H1 (cell line): ENCODE measurements at regions not wholly inside any gene's neighbourhood (a gene's known extent, or its start where the extent isn't known, plus 50 kb on each side); places are given as distances from the start of the nearest gene placed in this dataset.

Source experiments
- CHD2 ChIP-seq: IDR thresholded peaks from 2 replicates; pipeline ENCODE4 v1.6.1; 2012; ENCODE audit warnings: low read length, improper control_type of control experiment
- FOSL1 ChIP-seq: IDR thresholded peaks from 2 replicates; pipeline ENCODE4 v1.6.1; 2011; ENCODE audit warnings: mild to moderate bottlenecking, low read depth, low read length, moderate library complexity; ENCODE audit not compliant: insufficient read depth
- POLR2A ChIP-seq, 2 experiments: IDR thresholded peaks; 1 replicate in 1 of 2; 2 replicates in 1 of 2; pipeline ENCODE4 v1.6.1; 2011; ENCODE audit warnings: low read depth in 2 of 2, low read length in 2 of 2, mild to moderate bottlenecking in 2 of 2; ENCODE audit errors: control extremely low read depth in 1 of 2
- POLR2AphosphoS5 ChIP-seq: IDR thresholded peaks from 2 replicates; pipeline ENCODE4 v1.6.1; 2011; ENCODE audit warnings: low read depth, low read length
- SP2 ChIP-seq: IDR thresholded peaks from 2 replicates; pipeline ENCODE4 v1.6.1; 2012; ENCODE audit warnings: mild to moderate bottlenecking, low read length, inconsistent platforms
- TAF1 ChIP-seq: IDR thresholded peaks from 2 replicates; pipeline ENCODE4 v1.6.1; 2011; ENCODE audit warnings: mild to moderate bottlenecking, low read depth, low read length
- TF ChIP-seq, protein P1 (sequence below), 3 experiments: IDR thresholded peaks; 1 replicate in 2 of 3; 2 replicates in 1 of 3; pipeline versions ENCODE4 v1.5.1 to v1.6.1; 2011; ENCODE audit warnings: low read length in 3 of 3, mild to moderate bottlenecking in 3 of 3, inconsistent platforms in 2 of 3, low read depth in 1 of 3, moderate library complexity in 1 of 3; ENCODE audit not compliant: insufficient read depth in 1 of 3; ENCODE audit errors: control extremely low read depth in 1 of 3
- TF ChIP-seq, protein P2 (sequence below): IDR thresholded peaks from 2 replicates; pipeline ENCODE4 v1.6.1; 2011; ENCODE audit warnings: low read depth, mild to moderate bottlenecking, low read length; ENCODE audit not compliant: insufficient read depth
- TF ChIP-seq, protein P3 (sequence below): IDR thresholded peaks from 2 replicates; pipeline ENCODE4 v1.6.1; 2011; ENCODE audit warnings: low read length, improper control_type of control experiment

DNA sequence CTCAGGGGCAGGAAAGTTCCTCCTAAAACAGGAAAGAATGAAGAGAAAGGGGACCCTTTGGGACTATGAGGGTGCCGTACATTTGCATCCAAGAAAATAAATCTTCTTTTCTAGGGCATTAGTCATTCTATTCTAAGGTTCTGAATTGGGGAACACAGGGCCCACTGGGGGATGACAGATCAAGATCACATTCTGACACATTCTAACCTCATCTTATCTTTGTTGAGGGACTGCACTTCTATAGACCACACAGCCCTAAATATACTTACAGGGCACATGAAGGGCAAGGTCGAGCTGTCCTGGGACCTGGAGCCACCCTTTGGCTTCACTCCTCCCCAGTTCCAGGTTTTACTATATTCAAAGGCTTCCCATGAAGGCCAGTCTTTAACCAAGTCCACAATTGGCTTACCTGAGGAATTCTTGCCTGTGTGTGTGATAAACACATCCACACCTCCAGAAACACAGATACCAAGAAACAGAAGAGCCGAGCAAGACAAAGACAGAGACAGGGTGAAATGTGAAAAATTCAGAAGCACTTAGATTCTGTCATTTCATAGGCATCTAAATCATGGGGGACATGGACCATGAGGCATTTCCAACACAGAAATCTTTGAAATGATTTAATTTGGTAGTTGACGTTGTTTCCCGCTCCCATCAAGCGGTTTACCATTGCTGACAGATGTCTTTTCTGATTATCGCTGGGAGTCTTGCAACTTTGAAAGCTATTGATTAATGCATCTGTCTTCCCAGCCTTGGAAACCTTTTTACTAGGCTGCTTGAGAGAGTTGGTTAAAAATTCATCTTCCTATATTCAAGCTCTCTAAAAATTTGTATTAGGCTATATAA lies 75.8 kb downstream of the CCDC71L start:
- TF ChIP-seq POLR2AphosphoS5 (no peak), POLR2A (IDR thresholded peaks at IDR 0.05; ENCODE audit: control extremely low read depth in 1 of 2, low read depth in 2 of 2, low read length in 2 of 2) (no peak), SP2 (no peak), TAF1 (no peak), CHD2 (no peak), FOSL1 (no peak)
- TF ChIP-seq, protein P1, sequence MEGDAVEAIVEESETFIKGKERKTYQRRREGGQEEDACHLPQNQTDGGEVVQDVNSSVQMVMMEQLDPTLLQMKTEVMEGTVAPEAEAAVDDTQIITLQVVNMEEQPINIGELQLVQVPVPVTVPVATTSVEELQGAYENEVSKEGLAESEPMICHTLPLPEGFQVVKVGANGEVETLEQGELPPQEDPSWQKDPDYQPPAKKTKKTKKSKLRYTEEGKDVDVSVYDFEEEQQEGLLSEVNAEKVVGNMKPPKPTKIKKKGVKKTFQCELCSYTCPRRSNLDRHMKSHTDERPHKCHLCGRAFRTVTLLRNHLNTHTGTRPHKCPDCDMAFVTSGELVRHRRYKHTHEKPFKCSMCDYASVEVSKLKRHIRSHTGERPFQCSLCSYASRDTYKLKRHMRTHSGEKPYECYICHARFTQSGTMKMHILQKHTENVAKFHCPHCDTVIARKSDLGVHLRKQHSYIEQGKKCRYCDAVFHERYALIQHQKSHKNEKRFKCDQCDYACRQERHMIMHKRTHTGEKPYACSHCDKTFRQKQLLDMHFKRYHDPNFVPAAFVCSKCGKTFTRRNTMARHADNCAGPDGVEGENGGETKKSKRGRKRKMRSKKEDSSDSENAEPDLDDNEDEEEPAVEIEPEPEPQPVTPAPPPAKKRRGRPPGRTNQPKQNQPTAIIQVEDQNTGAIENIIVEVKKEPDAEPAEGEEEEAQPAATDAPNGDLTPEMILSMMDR (IDR thresholded peaks at IDR 0.05; ENCODE audit: control extremely low read depth in 1 of 3, insufficient read depth in 1 of 3, low read depth in 1 of 3, low read length in 3 of 3) = no peak
- TF ChIP-seq, protein P2, sequence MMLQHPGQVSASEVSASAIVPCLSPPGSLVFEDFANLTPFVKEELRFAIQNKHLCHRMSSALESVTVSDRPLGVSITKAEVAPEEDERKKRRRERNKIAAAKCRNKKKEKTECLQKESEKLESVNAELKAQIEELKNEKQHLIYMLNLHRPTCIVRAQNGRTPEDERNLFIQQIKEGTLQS = no peak
- TF ChIP-seq, protein P3, sequence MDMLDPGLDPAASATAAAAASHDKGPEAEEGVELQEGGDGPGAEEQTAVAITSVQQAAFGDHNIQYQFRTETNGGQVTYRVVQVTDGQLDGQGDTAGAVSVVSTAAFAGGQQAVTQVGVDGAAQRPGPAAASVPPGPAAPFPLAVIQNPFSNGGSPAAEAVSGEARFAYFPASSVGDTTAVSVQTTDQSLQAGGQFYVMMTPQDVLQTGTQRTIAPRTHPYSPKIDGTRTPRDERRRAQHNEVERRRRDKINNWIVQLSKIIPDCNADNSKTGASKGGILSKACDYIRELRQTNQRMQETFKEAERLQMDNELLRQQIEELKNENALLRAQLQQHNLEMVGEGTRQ = no peak
